ENCODE measurements at regions not wholly inside any gene's neighbourhood (a gene's known extent, or its start where the extent isn't known, plus 50 kb on each side); places are given as distances from the start of the nearest gene placed in this dataset.

DNA sequence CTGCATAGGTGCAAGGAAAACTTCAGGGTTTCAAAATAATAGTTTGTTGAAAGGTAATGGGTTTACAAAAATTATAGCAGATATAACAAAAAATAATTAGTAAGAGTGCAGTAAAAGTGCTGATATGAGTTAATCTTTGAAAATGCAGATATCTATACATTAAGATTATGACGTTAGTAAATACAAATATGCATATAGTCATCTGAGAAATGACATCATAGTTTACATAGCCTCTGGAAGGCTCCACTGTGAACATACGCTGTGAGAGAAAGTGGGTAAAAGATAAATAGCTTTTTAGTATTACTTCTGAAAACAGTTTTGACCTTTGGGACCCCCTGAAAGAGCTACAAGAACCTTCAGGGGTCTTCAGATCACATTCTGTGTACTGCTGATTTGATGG, 356.2 kb upstream of the SNX7 start:
- H3K27me3 ChIP-seq (ENCODE audit: insufficient read depth, low read depth, low read length) = no peaks in the 10 kb centered on the region
- H4K20me1 ChIP-seq (ENCODE audit: insufficient read depth) = no peaks in the 10 kb centered on the region
- no peaks in the 10 kb centered on the region for H3K36me3 ChIP-seq (ENCODE audit: insufficient read depth, low read length)
- H3K4me2 ChIP-seq (ENCODE audit: low read length) = no peak overlapping the region
- TF ChIP-seq MXI1 (conservative IDR thresholded peaks at IDR 0.05; ENCODE audit: poor library complexity, severe bottlenecking) (no peak), EP300 (conservative IDR thresholded peaks at IDR 0.05; ENCODE audit: poor library complexity, severe bottlenecking) (no peak), TAF1 (IDR thresholded peaks at IDR 0.05; ENCODE audit: low read depth) (no peak), POLR2AphosphoS5 (IDR thresholded peaks at IDR 0.05) (no peak), RAD21 (conservative IDR thresholded peaks at IDR 0.05) (no peak), SMC3 (conservative IDR thresholded peaks at IDR 0.05; ENCODE audit: poor library complexity) (no peak), EZH2 (IDR thresholded peaks at IDR 0.05; ENCODE audit: borderline replicate concordance, insufficient read depth, low read length, poor library complexity, severe bottlenecking) (no peak)
- TF ChIP-seq, protein P1, sequence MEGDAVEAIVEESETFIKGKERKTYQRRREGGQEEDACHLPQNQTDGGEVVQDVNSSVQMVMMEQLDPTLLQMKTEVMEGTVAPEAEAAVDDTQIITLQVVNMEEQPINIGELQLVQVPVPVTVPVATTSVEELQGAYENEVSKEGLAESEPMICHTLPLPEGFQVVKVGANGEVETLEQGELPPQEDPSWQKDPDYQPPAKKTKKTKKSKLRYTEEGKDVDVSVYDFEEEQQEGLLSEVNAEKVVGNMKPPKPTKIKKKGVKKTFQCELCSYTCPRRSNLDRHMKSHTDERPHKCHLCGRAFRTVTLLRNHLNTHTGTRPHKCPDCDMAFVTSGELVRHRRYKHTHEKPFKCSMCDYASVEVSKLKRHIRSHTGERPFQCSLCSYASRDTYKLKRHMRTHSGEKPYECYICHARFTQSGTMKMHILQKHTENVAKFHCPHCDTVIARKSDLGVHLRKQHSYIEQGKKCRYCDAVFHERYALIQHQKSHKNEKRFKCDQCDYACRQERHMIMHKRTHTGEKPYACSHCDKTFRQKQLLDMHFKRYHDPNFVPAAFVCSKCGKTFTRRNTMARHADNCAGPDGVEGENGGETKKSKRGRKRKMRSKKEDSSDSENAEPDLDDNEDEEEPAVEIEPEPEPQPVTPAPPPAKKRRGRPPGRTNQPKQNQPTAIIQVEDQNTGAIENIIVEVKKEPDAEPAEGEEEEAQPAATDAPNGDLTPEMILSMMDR (IDR thresholded peaks at IDR 0.05; ENCODE audit: poor library complexity, severe bottlenecking) = no peak
- TF ChIP-seq, protein P2, sequence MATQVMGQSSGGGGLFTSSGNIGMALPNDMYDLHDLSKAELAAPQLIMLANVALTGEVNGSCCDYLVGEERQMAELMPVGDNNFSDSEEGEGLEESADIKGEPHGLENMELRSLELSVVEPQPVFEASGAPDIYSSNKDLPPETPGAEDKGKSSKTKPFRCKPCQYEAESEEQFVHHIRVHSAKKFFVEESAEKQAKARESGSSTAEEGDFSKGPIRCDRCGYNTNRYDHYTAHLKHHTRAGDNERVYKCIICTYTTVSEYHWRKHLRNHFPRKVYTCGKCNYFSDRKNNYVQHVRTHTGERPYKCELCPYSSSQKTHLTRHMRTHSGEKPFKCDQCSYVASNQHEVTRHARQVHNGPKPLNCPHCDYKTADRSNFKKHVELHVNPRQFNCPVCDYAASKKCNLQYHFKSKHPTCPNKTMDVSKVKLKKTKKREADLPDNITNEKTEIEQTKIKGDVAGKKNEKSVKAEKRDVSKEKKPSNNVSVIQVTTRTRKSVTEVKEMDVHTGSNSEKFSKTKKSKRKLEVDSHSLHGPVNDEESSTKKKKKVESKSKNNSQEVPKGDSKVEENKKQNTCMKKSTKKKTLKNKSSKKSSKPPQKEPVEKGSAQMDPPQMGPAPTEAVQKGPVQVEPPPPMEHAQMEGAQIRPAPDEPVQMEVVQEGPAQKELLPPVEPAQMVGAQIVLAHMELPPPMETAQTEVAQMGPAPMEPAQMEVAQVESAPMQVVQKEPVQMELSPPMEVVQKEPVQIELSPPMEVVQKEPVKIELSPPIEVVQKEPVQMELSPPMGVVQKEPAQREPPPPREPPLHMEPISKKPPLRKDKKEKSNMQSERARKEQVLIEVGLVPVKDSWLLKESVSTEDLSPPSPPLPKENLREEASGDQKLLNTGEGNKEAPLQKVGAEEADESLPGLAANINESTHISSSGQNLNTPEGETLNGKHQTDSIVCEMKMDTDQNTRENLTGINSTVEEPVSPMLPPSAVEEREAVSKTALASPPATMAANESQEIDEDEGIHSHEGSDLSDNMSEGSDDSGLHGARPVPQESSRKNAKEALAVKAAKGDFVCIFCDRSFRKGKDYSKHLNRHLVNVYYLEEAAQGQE (IDR thresholded peaks at IDR 0.05; ENCODE audit: borderline replicate concordance) = no peak
- no peak overlapping the region for H3K9ac ChIP-seq (ENCODE audit: low read length)
- H3K27ac ChIP-seq (ENCODE audit: low read length) = no peak overlapping the region
- no peaks in the 10 kb centered on the region for H3K79me2 ChIP-seq (replicated peaks; ENCODE audit: insufficient read depth, low read length)
- no peaks in the 10 kb centered on the region for H3F3A ChIP-seq (ENCODE audit: insufficient read depth, low read length, poor library complexity, severe bottlenecking)
- no peaks in the 10 kb centered on the region for H3K9me3 ChIP-seq (ENCODE audit: low read length)
- no peak overlapping the region for H3K4me3 ChIP-seq (ENCODE audit: low read length)
- no peak overlapping the region for H2AFZ ChIP-seq (ENCODE audit: low read depth, low read length)
- no peaks in the 10 kb centered on the region for H3K9me2 ChIP-seq (ENCODE audit: insufficient read depth, low read length)

DNA sequence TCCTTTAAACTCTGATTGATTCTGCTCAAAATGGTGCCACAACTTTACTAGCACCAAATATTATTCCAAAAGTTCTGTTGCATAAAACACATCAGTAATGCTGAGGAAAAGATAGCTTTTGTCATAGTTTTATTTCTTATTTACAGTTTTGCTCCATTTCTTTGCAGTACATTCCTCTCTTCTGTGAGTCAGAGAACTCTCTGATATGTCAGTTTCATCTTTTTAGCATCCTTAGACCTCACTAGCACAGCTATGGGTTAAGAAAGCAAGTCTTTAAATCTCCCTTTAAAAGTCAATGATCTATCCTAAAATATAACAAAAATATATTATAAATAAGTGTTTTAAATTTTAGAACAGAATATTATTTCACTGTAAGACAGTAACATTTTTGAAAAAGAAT, 356.6 kb upstream of the SNX7 start:
- no peaks in the 10 kb centered on the region for H3K79me2 ChIP-seq (replicated peaks; ENCODE audit: insufficient read depth, low read length)
- no peak overlapping the region for H3K9ac ChIP-seq (ENCODE audit: low read length)
- no peak overlapping the region for H2AFZ ChIP-seq (ENCODE audit: low read depth, low read length)
- no peak overlapping the region for H3K4me3 ChIP-seq (ENCODE audit: low read length)
- no peaks in the 10 kb centered on the region for H3K9me3 ChIP-seq (ENCODE audit: low read length)
- no peaks in the 10 kb centered on the region for H4K20me1 ChIP-seq (ENCODE audit: insufficient read depth)
- no peaks in the 10 kb centered on the region for H3K36me3 ChIP-seq (ENCODE audit: insufficient read depth, low read length)
- H3K4me2 ChIP-seq (ENCODE audit: low read length) = no peak overlapping the region
- H3F3A ChIP-seq (ENCODE audit: insufficient read depth, low read length, poor library complexity, severe bottlenecking) = no peaks in the 10 kb centered on the region
- TF ChIP-seq POLR2AphosphoS5 (IDR thresholded peaks at IDR 0.05) = no peak
- TF ChIP-seq, protein P1 (IDR thresholded peaks at IDR 0.05; ENCODE audit: poor library complexity, severe bottlenecking) = no peak
- TF ChIP-seq TAF1 (IDR thresholded peaks at IDR 0.05; ENCODE audit: low read depth) = no peak
- TF ChIP-seq MXI1 (conservative IDR thresholded peaks at IDR 0.05; ENCODE audit: poor library complexity, severe bottlenecking) = no peak
- no peak for TF ChIP-seq SMC3 (conservative IDR thresholded peaks at IDR 0.05; ENCODE audit: poor library complexity)
- TF ChIP-seq EZH2 (IDR thresholded peaks at IDR 0.05; ENCODE audit: borderline replicate concordance, insufficient read depth, low read length, poor library complexity, severe bottlenecking) = no peak
- no peak for TF ChIP-seq RAD21 (conservative IDR thresholded peaks at IDR 0.05)
- TF ChIP-seq EP300 (conservative IDR thresholded peaks at IDR 0.05; ENCODE audit: poor library complexity, severe bottlenecking) = no peak
- TF ChIP-seq, protein P2 (IDR thresholded peaks at IDR 0.05; ENCODE audit: borderline replicate concordance) = no peak
- H3K27ac ChIP-seq (ENCODE audit: low read length) = no peak overlapping the region
- no peaks in the 10 kb centered on the region for H3K9me2 ChIP-seq (ENCODE audit: insufficient read depth, low read length)
- no peaks in the 10 kb centered on the region for H3K27me3 ChIP-seq (ENCODE audit: insufficient read depth, low read depth, low read length)
